T-helper 1 cell (primary cell): ENCODE measurements at regions not wholly inside any gene's neighbourhood (a gene's known extent, or its start where the extent isn't known, plus 50 kb on each side); places are given as distances from the start of the nearest gene placed in this dataset.
"Not testable (repeated sequence)": the region's sequence is repeated elsewhere in the genome, so short reads cannot be mapped to it uniquely, and the experiment has no call there.

Experiments used
- DNase-seq, 5 donors: peaks; one replicate each; pipeline ENCODE4 v3.0.0-alpha.2; 2012 to 2020

DNA sequence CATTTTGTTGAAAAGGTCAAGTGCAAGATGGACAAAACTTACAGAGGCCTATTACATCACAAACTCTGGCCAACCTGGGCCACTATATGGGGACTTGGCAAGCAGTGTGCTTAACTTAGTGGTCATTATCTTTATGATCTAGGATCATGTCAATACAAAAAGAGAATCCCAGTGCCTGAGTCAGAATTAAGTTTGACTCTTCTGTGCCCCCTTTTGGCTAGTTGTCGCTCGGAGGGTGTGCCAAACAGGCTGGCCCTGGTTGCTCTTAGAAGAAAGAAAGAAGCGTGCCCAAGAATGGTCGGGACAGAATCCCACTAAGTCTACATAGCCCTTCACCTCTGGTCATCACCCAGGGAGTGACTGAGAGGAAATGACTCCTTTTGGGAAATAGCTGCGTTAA is 100.1 kb downstream of the EIF4E start:
- peak in 3 of 5 donors; percentile 1 to 16 (median 5) for DNase-seq

DNA sequence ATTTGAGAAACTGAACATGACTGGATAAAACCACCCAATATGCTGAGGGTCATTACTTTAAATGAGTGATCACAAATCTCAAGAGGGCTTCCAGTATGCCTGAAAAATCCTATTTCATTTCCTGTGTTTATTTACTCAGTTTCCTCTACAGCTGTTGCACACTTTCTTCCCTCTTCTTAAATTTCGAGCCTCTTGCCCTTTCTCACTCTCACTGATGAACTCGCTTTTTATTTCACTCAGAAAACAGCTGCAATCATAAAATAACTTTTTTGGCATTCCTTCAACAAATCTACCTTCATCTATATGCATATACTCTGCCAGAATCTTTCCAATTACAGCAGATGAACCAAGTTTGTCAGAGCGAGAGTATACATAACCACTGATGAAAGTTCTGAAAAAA is 101.3 kb downstream of the EIF4E start:
- DNase-seq, result no peak

DNA sequence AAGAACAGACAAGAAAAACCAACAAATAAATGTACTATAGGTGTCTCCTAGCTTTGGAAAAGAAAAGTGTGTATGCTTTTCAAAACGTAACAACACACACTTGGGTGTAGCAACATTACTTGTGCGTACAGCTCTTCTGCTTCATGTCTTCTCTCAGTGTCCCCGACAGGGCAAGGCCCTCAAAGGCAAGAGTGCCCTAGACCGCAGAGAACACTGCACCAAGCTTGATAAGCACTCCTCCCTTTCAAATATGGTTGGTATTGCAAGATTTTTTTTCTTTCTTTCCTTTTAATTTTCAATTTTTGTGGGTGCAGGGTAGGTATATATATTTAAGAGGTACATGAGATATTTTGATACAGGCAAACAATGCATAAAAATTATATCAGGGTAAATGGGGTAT is 106.8 kb downstream of the EIF4E start:
- DNase-seq, result no peak

DNA sequence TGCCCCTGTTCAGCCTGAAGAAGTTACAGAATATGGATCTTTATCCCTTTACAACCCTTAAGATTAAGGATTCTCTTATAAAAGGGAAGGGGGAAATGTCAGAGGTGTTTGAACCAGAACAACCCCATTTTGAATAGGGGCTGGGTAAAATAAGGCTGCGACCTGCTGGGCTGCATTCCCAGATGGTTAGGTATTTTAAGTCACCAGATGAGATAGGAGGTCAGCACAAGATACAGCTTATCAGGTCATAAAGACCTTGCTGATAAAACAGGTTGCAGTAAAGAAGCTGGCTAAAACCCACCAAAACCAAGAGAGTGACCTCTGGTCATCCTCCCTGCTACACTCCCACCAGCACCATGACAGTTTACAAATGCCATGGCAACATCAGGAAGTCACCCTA is 110.8 kb downstream of the EIF4E start:
- DNase-seq, result not testable (repeated sequence)

DNA sequence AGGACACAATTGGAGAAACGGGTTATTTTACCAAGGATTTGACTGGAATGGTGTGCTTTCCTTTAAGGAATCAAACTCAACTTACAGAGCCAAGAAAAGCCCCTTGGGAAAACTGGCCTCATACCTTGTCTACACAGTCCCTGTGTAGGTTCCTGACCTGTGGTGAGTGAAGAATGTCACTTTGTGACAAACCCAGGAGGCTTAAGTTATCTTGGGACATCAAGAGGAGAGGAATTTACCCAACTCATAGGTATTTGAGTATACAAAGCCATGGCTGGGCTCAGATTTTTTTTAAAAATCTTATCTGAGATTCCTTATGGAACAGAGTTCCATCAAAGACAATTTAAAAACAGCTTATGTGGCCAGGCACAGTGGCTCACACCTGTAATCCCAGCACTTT is 112.1 kb downstream of the EIF4E start:
- DNase-seq, result no peak

DNA sequence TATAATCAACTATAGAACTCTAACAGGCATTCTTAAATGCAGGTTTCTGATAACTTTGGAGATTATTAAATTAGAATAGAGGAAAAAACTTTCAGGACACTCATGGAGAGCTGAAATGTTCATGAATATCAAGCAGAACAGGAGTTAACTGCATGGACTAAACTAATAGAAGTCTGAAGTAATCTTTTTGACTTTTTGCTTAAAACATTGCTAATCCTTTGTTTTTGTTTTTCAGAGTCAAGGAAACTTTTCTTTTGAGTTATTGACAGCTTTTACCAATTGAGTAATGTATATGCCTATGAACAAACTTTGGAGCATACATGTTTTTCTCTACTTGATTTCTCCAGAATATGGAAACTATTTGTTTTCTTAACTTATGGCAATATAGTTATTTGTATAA is 112.5 kb downstream of the EIF4E start:
- no peak for DNase-seq

DNA sequence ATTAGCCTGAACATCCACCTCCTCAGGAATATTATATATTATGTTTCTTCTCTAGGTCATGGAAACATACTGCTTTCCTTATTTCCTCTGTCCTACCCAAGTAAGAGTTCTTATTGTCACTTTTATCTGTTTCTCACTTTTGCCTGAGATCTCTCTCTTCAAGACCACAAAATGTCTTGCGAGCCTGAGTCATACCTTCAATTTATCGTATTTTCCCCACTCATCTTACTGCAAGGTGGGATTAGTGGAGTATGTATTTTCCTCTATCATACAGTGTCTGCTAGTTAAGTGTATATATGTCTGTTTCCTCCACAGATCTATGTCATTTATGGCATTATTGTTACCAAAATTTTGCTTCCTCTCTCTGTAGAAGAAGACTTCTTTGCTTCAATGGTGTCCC is 124.5 kb downstream of the EIF4E start:
- DNase-seq, result no peak

DNA sequence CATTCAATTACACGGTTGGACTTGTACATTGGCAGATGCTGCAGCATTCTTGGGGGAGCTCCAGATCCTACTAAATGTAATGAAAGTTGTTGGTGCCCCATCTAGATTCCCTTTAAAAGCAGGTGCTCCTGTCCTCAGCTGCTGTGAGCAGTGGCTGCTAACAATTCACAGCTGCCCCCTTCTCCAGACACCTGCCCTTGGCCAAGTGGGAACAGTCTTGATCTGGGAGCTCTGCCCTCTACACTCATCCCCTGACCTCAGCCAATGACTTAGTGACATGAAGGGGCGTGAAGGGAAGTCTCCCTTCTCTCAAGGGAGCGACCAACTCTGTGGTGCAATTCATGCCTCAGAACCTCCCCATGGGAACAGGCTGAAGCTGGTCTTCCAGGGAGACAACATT is 125.7 kb downstream of the EIF4E start:
- no peak for DNase-seq

DNA sequence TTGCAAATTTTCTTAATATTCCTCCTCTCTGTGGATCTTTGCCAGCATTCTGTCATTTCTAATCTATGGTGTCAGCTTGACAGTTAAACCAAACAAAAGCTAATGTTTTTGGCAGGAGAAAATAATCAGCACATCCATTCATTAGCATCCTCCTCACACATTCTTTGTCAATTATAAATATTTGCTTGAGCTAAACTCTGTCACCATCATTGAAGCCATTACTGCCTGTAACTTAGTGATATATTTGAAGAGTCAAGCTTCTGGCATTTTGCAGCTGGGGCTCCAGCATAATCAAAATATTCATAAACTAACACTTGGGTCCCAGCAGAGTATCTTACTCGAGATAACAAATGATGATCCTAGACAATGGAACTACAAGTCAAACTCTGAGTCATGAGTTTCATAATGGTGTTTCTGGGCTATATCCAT is 126.1 kb downstream of the EIF4E start:
- no peak for DNase-seq

DNA sequence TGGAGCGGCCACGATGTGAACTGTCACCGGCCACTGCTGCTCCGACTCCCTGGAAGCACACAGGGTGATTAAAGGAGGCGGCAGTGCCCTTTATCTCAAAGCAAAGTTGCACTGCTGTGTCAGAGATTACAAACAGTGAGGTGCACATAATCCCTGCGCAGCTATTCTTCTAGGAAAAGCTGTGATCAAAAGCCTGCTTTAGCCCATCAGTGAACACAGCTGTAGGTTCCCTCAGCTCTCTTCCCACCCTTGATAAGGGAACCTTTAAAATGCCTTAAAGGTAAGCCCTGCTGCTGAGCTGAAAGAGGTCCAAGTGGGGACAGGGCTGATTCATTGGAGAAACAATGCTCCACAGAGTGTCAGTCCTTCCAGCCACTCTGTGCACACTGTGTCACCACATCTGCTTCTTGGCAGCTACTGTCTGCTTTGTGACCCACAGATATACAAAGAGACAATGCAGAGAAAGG is 127.6 kb downstream of the EIF4E start:
- no peak for DNase-seq

DNA sequence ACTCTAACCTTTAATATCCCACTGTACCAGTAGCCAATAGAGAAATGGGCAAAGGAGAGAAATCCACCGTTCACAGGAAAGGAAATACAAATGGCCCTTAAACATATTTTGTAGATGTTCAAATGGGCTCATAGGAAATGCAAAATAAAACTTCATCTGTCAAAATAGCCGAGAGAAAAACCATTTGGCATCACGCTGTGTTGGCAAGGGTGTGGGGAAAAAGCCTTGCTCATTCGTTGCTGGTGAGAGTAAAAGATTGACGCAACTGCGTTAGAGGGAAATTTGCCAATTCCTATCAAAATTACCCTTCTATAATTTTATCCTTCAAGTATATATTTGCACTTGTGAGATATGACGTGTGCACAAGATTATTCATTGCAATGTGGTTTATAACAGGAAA is 131.9 kb downstream of the EIF4E start:
- no peak for DNase-seq

DNA sequence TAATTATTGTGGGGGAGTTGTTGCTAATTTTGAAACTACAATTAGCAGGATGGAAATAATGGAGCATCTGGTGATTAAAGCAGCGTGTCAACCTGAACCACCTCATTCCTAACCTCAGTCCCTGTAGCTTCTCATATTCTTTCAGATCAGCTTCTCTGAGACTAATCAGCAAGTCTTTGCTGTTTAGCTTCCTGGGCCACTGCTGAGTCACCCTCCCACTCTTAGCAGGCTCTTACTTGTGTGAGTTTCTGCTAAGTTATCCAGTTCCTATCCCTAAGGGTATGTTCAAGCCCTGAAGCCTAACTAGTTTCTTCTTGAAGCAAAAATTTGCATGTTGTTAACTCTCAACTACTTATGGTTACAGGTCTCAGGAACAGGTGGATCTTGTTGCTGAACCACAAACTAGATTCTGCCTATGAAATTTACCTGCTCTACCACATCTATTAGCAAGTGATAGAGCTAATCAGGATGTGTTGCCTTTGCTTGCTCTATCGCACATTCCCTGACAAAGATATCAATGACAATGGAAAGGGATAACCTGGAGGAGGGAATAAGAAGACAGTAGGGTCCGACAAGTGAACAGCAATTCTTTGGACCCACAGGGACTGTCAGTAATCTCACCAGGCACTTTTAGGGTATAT is 134.2 kb downstream of the EIF4E start:
- DNase-seq, result peak in 1 of 5 donors; percentile 15

DNA sequence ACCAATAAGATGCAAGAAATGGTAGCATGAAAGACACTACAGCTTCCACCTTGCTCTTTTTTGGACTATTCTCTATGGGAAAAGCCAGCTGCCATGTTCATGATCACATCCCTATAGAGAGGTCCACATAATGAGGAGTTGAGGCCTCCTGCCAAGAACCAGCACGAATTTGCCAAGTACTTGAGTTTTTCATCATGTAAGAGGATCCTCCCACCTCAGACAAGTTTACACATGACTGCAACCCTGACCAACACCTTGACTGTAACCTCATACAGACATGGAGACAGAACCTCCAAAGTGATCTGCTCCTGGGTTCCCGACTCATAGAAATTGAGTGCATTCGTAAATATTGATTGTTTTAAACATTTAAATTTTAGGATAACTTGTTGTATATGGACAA is 135.2 kb upstream of the TSPAN5 start:
- DNase-seq, result no peak

DNA sequence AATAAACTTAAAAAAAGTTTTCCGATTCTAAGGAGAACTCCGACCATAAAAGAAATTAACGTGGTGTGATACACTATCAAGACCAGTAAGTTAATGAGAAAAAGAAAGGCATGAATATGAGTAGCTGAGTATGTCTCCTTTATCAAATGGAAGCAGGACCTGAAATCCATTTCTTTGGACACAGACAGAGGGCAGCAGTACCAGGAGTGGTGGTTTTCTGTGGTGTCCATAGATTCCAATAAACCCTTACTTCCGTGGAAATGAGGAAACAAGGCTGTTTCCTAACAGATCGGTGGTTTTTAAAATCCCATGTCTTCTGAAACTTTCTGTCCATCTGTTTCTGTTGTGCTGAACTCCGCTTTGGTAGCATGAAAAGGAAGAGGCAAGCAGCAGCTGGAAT is 128.5 kb upstream of the TSPAN5 start:
- DNase-seq, result no peak

DNA sequence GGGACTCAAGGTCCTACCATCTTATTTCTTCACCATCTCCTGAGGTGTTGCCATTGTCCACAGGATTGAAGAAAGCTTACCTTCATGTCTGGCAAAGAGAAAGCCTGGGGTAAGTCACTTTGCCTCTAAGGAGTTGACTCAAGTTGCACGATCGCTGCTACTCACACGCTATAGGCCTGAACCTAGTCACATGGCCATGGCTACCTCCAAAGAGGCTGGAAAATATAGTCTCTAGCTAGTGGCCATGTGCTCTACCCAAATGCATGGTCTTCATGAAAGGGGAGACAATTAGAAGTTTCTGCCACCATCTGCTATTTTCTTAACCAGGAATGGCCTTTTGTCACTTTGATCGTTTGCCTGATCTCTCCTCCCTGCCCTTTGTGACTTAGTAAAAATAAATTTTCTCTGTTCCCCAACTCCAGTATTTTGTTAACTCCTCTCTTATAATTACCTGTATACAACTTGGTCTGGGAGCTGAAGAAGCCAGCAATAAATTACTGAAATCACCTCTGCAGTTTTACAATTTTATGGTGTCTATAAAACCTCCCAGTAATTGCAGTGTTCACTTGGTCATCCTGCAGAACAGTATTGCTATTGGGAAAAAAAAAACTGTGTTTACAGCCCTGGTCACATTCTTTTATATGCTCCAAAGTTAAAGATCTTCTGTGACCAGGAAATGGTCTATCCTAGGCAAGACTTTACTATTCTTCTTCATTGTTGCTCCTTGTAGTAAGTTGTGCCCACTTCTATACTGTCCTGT is 126.7 kb upstream of the TSPAN5 start:
- DNase-seq, result no peak

DNA sequence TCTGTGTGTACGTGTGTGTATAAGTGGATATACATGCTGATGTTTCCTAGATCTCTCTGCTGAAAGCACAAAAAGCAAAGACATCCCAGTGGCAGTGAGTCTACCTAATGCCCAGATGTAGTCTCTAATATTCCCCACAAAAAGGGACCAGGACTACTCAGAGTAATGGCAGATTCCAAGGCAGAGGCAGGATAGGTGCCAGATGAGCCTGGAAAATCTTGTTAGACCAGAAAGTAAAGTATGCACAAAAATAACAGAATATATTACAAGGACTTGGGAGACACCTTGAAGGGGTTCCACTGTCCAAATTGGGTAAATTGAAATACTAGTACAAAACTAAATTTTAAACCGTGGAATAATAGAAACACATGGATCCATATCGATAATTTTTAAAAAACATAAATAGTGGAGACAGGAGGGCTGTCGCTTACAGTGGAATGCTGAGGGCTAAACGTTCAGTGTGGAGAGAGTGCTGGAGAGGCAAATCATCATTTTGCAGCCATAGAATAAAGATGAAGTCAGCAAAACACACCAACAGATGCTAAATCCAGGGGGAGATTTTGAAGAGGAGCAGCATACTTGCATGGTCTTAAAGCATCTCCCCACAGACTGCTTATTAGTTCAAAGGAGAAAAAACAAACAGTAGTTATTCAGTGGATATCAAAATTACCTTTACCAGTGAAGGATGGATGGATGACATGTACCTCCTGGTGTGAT is 123.4 kb upstream of the TSPAN5 start:
- no peak for DNase-seq

DNA sequence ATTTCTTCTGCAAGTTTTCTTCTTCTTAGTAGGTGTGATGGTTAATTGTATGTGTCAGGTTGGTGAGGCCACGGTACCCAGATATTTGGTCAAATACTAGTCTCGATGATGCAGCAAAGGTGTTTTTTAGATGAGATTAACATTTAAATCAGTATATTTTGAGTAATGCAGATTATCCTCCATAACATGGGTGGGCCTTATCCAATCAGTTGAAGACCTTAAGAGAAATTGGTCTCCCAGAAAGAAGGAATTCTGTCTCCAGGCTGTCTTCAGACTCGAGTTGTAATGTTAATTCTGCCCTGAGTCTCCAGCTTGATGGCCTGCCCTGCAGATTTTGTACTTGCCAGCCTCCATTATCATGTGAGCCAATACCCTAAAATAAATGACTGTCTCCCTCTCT is 122.5 kb upstream of the TSPAN5 start:
- no peak for DNase-seq

DNA sequence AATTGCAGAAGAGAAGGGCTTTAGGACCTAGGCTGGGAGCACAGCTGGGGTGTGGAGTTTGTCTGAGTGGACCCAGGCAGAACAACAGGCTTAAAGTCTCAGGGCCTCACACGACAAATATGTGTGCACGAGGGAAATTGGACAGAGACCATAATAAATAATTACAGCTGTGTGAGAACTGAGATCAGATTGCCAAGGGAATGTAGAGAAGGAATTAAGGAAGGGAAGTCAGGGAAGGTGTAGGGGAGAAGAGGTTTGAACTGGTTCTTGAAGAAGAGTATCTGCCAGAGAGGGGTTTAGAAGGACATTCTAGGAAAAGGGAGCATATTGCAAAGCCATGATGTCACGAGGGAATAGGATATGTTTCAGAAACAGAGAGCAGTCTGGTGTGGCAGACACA is 120.7 kb upstream of the TSPAN5 start:
- no peak for DNase-seq

DNA sequence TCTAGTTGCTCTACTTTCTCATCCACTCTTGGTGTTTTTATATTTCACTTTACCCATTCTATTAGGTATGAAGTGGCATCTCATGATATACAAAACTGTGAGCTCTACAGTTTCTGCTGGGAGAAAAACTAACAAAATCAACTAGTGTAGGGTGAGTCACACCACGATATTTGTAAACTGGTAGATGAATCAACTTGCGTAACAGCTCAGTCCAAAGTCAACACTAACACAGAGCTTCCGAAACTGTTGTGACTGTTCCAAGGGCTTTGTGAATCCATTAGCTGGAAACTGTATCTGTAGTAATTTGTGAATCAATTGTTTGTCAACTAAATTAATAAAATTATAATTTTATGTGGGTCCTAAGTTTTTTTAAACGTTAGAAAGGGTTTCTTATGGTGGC is 119.8 kb upstream of the TSPAN5 start:
- no peak for DNase-seq

DNA sequence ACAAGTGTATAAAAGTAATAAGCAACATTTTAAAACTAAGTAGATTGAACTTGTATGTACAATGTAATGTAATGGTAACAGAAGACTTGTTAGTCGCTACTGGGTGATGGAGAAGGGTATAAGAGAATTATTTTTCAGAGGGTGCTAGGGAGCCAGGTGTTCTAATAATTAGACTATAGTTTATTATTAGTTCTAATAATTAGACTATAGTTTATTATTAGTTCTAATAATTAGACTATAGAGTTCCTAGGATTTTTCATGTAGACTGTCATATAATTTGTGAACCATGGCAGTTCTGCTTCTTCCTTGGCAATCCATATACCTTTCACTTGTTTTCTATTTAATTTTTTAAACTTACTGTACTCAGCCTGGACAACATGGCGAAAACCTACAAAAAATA is 117.3 kb upstream of the TSPAN5 start:
- no peak for DNase-seq

DNA sequence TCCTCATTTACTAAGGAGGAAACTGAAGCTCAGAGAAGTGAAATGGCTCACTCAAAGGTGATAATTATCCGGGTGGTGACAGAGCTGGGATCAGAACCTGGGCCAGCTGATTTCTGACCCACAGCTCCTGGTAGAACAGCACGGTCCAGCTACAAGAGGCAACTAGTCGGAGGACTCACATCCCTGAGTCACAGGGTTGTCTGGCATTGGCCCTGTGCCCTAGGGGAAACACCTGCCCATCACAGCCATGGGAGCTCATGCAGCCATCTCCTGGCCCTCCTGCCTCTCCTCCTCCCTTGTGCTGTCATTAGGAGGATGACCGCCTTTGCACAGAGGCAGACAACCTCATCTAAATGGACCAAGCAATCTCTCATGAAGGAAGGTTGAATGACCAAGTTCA is 115.2 kb upstream of the TSPAN5 start:
- DNase-seq, result no peak

DNA sequence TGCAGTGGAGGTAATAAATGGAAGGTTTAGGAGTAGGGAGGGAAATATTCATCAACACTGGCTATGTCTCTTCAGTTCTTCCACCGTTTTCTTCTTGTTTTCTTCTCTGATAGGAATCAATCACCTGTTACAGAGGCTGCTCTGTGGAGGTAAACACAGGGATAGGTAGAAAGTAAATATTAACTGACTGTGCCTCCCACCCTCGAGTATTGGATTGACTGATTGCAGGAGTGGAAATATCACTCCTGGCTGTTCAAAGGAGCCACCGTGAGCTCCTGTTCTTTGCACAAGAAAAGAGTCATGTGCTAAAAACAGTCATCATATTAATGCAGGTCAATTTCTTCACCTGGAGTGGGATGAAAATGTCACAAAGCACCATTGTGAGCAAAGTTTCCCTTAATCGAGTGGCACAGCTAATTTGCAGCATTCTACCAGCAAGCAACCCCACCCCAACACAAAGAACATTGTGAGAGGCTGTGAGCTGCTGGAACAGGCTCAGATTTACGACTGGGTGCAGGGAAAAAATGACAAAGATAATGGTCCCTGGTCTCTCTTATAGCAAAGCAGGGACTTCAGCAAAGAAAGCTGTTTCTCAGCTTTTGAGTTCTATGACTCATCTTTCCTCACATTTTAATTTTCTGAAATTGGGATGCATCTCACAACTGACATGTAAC is 113.7 kb upstream of the TSPAN5 start:
- no peak for DNase-seq

DNA sequence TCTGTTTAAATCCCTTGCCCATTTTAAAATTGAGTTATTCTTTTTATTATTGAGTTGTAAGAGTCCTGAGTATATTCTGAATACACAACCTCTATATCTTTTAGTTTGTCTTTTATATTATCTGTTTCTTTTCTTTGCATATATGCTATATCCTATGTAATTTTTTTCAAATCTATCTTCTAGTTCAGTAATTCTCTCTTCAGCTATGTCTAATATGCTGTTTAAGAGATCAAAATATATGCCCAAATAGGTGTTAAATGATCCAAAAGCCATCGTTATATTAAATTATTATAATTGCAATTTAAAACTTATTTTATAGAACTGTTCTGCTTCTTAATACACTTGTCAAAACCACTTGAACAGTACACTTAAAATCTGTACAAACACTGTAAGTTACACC is 107.4 kb upstream of the TSPAN5 start:
- no peak for DNase-seq
